Tibial nerve (tissue), 4 donors: ENCODE measurements at regions not wholly inside any gene's neighbourhood (a gene's known extent, or its start where the extent isn't known, plus 50 kb on each side); places are given as distances from the start of the nearest gene placed in this dataset.
A peak's percentile ranks its signal among the peaks of the same experiment; 100 is the strongest.

Experiments
- DNase-seq, 2 donors: peaks; one replicate each; pipeline ENCODE4 v3.0.0-alpha.2; 2019; ENCODE audit warnings: low spot score in 2 of 2
- H3K27ac ChIP-seq, 4 donors: fragments of 200-600 bp; sonication (generic) in 3 of 4; one replicate each; pipeline ENCODE4 v1.5.1; 2017 to 2019; ENCODE audit warnings: mild to moderate bottlenecking in 1 of 4
- H3K27me3 ChIP-seq, 2 donors: fragments of 200-600 bp; sonication (generic) in 1 of 2; one replicate each; pipeline versions ENCODE4 v1.5.1 to v1.6.0; 2017 to 2019
- H3K36me3 ChIP-seq, 3 donors: fragments of 200-600 bp; sonication (generic); one replicate each; pipeline ENCODE4 v1.5.1; 2018 to 2019
- H3K4me1 ChIP-seq, 4 donors: fragments of 200-600 bp; sonication (generic) in 3 of 4; one replicate each; pipeline ENCODE4 v1.5.1; 2017 to 2019
- H3K4me3 ChIP-seq, 4 donors: fragments of 200-600 bp; sonication (generic) in 3 of 4; one replicate each; pipeline ENCODE4 v1.5.1; 2017 to 2019; ENCODE audit warnings: mild to moderate bottlenecking in 1 of 4, moderate library complexity in 1 of 4
- H3K9me3 ChIP-seq, 4 donors: fragments of 200-600 bp; sonication (generic) in 3 of 4; one replicate each; pipeline ENCODE4 v1.5.1; 2017 to 2019
- EP300 ChIP-seq, 2 donors: sonication (generic); formaldehyde crosslinking; IDR thresholded peaks; one replicate each; pipeline ENCODE4 v1.6.1; 2017; ENCODE audit warnings: antibody characterized with exemption in 2 of 2, mild to moderate bottlenecking in 1 of 2
- POLR2A ChIP-seq, 2 donors: fragments of 450-650 bp; IDR thresholded peaks; one replicate each; pipeline ENCODE4 v1.6.1; 2017; ENCODE audit warnings: antibody characterized with exemption in 2 of 2, mild to moderate bottlenecking in 2 of 2, moderate library complexity in 2 of 2
- WGBS, 2 donors: methylation state at CpG; one replicate each; pipeline ENCODE4 v1.1.5; 2018; 5-methylcytosine and 5-hydroxymethylcytosine counted together
- TF ChIP-seq, protein P1 (sequence below), 5 experiments: fragments of 200-600 bp in 3 of 5; fragments of 450-650 bp in 2 of 5; sonication (generic) in 3 of 5; IDR thresholded peaks; one replicate each; pipeline ENCODE4 v1.5.1; 2016 to 2019; ENCODE audit warnings: antibody characterized with exemption in 5 of 5, mild to moderate bottlenecking in 3 of 5, moderate library complexity in 2 of 5

DNA sequence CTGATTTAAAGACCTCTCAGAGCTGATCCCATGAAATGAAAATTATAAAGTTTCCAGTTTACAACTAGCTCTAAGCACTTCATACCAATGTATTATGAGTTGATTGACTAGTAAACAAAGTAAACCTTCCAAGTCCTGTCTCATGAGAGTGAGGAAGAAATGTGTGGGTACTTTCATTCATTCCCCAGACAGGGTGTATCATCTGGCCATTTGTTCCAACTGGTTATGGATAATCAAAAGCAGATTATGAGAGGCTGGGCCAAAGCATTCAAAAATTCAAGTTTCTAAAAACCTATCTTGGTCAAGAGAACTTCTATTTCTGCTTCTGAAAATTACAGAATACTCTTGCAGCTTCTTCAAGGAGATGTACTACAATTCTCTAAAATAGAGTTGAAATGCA, 193.3 kb upstream of the RASGEF1B start:
- DNase-seq = no peak
- Histone ChIP-seq H3K4me1 (peaks cover 0 to 37% (median 0%) of the 10 kb centered on the region in 4 donors), H3K27ac (no peak overlapping the region), H3K36me3 (no peaks in the 10 kb centered on the region), H3K9me3 (no peaks in the 10 kb centered on the region), H3K27me3 (no peaks in the 10 kb centered on the region), H3K4me3 (no peak overlapping the region)
- TF ChIP-seq, protein P1, sequence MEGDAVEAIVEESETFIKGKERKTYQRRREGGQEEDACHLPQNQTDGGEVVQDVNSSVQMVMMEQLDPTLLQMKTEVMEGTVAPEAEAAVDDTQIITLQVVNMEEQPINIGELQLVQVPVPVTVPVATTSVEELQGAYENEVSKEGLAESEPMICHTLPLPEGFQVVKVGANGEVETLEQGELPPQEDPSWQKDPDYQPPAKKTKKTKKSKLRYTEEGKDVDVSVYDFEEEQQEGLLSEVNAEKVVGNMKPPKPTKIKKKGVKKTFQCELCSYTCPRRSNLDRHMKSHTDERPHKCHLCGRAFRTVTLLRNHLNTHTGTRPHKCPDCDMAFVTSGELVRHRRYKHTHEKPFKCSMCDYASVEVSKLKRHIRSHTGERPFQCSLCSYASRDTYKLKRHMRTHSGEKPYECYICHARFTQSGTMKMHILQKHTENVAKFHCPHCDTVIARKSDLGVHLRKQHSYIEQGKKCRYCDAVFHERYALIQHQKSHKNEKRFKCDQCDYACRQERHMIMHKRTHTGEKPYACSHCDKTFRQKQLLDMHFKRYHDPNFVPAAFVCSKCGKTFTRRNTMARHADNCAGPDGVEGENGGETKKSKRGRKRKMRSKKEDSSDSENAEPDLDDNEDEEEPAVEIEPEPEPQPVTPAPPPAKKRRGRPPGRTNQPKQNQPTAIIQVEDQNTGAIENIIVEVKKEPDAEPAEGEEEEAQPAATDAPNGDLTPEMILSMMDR (IDR thresholded peaks at IDR 0.05) = no peak

DNA sequence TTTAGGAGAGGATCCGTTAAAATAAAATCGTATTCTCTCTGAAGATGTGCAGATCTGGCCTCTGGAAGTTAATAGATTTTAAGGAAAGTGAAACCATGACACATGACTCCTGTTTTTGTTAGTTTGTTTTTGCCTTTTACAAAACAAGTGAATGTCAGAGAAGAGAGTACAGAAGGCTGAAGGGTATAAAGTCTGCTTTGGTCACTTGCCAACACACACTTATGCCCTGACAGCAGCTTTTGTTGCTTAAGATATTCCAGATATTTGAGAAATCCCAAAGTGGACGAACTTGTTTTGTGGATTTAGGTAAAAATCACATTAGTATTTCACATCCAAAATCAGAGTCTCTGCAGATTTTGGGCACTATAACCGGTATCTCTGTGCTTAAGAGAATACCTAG, 192.4 kb upstream of the RASGEF1B start:
- DNase-seq = no peak
- Histone ChIP-seq H3K4me3 (no peak overlapping the region), H3K9me3 (no peaks in the 10 kb centered on the region), H3K4me1 (peaks cover 0 to 37% (median 0%) of the 10 kb centered on the region in 4 donors), H3K36me3 (no peaks in the 10 kb centered on the region), H3K27ac (peak overlapping the region in 2 of 4 donors; percentile 4 to 12), H3K27me3 (no peaks in the 10 kb centered on the region)
- 42 to 57% methylated on average over 4 of the region's 4 CpGs for WGBS, 2 donors
- no peak for TF ChIP-seq EP300 (IDR thresholded peaks at IDR 0.05)
- no peak for TF ChIP-seq POLR2A (IDR thresholded peaks at IDR 0.05)
- TF ChIP-seq, protein P1 (IDR thresholded peaks at IDR 0.05) = no peak

DNA sequence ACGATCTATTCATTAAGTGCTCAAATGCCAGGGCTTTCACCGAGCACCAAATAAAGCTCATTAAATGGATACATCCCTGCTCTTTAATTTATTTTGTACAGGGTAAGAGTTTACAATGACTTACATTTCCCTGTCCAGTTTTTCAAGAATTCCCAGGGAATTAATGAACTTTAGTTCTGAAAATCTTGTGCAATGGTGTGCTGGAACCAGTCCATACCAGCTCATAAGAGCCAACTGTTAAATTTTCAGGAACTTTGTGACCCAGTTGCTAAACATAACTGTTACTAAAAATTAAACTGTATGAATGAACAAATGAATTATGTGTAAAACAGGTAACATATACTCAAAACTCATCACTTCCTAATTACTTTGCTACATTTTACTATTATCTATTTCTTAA, 191.7 kb upstream of the RASGEF1B start:
- 59 to 69% methylated on average over 2 of the region's 2 CpGs for WGBS, 2 donors
- DNase-seq = peak in 1 of 2 donors; percentile 61
- no peak overlapping the region for H3K4me3 ChIP-seq

DNA sequence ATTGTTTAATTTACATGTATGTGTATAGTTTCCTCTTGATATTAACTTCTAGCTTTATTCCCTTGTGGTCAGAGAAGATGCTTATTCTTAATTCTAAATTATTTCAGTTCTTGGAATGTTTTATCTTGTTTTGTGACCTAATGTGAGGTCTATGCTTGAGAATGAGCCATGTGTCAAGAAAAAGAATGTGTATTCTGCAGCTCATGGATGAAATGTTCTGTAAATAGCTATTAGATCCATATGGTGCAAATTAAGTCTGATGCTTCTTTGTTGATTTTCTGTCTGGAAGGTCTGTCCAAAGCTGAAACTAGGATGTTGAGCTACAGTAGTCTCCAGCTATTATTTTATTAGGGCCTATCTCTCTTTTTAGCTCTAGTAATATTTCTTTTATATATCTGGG, 187.3 kb upstream of the RASGEF1B start:
- no peak overlapping the region for H3K4me3 ChIP-seq
- TF ChIP-seq, protein P1 (IDR thresholded peaks at IDR 0.05) = no peak
- TF ChIP-seq EP300 (IDR thresholded peaks at IDR 0.05) (no peak), POLR2A (IDR thresholded peaks at IDR 0.05) (no peak)
- no peaks in the 10 kb centered on the region for H3K36me3 ChIP-seq
- DNase-seq = no peak
- H3K27ac ChIP-seq = no peak overlapping the region
- peaks cover 0 to 14% (median 0%) of the 10 kb centered on the region in 4 donors for H3K4me1 ChIP-seq
- no peaks in the 10 kb centered on the region for H3K9me3 ChIP-seq
- H3K27me3 ChIP-seq = no peaks in the 10 kb centered on the region

More for the DNA sequence above, 191.7 kb upstream of the RASGEF1B start:
- TF ChIP-seq EP300 (IDR thresholded peaks at IDR 0.05) (peak in 1 of 2 donors; percentile 27), POLR2A (IDR thresholded peaks at IDR 0.05) (no peak)
- TF ChIP-seq, protein P1 (IDR thresholded peaks at IDR 0.05) = no peak
- H3K4me1 ChIP-seq = peaks cover 0 to 37% (median 0%) of the 10 kb centered on the region in 4 donors
- no peaks in the 10 kb centered on the region for H3K9me3 ChIP-seq
- H3K36me3 ChIP-seq = no peaks in the 10 kb centered on the region
- peak overlapping the region in 1 of 4 donors; percentile 12 for H3K27ac ChIP-seq
- no peaks in the 10 kb centered on the region for H3K27me3 ChIP-seq

DNA sequence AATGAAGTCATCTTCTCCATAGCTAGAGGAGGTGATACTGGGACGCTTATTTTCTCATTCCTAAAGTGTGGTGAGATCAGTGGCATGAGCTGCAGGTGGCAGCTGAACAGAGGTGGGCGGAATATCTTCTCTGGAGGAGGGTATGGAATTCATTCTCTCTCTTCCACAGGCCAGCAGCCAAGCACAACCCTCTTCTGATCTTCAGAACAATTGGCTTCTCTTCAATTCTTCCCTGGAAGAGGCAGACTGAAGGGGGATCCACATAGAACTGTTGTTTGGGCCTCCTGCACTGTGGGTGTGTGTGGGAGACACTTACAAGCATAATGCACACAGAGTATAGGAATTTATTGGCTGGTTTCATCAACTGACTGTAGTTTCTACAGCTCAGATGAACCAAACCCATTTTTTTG, 180.4 kb upstream of the RASGEF1B start:
- H3K4me1 ChIP-seq = peaks cover 0 to 25% (median 9%) of the 10 kb centered on the region in 4 donors
- no peaks in the 10 kb centered on the region for H3K36me3 ChIP-seq
- no peaks in the 10 kb centered on the region for H3K9me3 ChIP-seq
- WGBS, 2 donors = 57 to 68% methylated on average over 2 of the region's 2 CpGs
- DNase-seq = no peak
- no peaks in the 10 kb centered on the region for H3K27me3 ChIP-seq
- H3K4me3 ChIP-seq = no peak overlapping the region
- no peak overlapping the region for H3K27ac ChIP-seq
- TF ChIP-seq, protein P1 (IDR thresholded peaks at IDR 0.05) = no peak
- TF ChIP-seq EP300 (IDR thresholded peaks at IDR 0.05) (no peak), POLR2A (IDR thresholded peaks at IDR 0.05) (no peak)
